Suppressor macrophage treated with lipopolysaccharide for 4 hours (primary cell): ENCODE measurements at regions not wholly inside any gene's neighbourhood (a gene's known extent, or its start where the extent isn't known, plus 50 kb on each side); places are given as distances from the start of the nearest gene placed in this dataset.
A peak's percentile ranks its signal among the peaks of the same experiment; 100 is the strongest.

Experiments
- DNase-seq: peaks from one replicate; pipeline ENCODE4 v3.0.0-alpha.2; 2020

DNA sequence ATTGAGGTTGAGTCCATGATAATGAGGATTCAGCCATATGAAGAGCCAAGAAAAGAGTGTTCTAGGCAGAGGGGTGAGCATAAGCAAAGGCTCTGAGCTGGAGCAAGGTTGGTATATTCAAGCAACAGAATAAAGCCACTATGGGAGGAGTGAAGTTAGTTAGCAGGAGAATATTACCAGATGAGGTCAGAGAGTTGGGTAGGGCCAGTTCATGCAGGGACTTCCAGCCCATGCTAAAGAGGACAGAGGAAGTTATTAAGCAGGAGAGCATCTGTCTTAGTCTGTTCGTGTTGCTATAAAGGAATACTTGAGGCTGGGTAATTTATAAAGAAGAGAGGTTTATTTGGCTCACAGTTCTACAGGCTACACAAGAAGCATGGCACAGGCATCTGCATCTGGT is 57.1 kb upstream of the ATG10 start:
- no peak for DNase-seq

DNA sequence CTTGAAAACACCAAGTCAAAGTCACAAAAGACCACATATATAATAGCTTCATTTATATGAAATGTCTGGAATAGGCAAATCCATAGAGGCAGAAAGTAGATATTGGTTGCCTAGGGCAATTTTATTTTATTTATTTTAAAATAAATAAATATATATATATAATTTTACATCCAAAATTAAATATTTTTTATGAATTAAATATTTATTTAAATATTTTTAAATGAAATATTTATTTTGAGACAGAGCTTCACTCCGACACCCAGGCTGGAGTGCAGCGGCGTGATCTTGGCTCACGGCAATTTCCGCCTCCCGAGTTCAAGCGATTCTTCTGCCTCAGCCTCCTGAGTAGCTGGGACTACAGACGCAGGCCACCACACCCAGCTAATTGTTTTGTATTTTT is 58.9 kb upstream of the ATG10 start:
- DNase-seq: no peak

DNA sequence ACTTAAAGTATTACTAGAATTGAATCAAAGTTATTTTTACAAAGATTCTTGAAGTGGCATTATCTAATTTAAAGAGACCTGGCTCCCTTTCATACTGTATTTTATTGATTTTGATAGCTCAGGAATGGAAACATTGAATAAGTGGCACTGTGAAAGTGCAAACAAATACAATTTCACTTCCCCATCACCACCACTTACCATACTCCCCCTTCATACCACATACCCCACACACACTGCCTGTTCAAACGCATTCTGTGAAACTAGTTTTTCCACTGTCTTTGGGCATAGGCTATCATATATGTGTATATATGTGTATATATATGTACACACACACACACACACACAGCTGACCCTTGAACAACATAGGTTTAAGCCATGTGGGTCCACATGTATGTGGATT is 62.1 kb upstream of the ATG10 start:
- peak; percentile 27 for DNase-seq

DNA sequence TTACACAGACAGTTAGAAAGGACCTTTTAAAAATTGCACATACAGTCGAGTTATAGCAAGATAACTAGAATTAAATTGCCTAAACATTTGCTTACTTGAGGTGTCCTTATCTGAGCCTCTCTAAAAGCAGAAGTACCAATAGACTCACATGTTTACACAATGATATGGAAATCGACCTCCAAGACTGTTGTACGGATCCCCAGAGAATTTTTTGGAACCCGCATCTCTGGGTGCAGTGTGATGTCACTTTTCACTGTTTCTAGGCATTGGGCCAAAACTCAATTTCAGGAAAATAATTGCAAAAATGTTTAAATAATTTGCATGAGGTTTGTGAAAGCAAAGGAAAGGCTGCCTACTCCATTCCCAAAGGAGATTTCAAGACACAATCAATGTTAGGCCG is 63.1 kb upstream of the ATG10 start:
- DNase-seq: peak; percentile 7

DNA sequence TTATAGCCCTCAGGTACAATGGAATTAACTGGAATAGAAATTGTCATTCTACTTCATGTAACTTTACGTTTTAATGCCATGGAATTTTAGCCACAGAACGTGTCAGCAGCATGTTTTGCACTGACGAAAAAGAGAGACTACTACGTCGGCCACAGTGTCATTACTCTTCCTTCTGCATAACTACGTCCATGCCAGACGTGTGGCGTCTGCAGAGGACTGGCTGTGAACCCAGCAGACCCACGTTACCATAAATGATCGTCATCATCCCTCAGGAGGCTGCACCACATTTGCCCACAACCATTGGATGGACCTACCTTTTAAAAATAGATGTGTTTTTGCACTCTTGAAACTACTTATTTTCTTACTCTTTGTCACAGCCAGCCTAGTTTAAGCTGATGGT is 63.8 kb upstream of the ATG10 start:
- no peak for DNase-seq

DNA sequence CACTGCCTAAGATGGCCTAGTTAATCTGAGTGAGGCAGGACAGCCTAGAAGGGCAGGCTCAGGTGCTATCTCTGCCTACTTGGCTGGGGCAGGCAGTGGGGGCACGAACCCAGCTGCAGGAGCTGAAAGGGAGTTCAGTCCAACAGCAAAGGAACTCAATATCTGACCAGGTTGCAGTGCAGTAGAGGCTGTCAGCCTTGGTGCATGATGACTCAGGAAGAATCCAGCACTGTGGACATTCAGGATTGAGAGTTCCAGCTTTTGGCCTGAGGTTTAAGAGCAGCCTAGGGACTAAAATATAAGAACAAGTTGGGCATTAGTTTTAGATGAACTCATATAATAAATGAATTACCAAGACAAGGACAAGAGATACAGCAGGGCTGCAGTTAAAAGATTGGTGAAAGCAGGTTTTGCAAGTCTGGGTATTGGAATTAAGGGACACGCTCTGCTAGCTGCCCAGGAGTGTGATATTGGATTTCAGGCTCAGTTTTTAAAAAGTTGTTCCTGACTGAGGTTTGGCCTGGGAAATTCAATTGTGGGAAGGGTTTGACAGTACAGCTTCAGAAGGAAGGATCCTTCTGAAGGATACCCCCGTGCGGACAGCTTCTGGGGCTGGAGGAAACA is 64.7 kb upstream of the ATG10 start:
- no peak for DNase-seq

DNA sequence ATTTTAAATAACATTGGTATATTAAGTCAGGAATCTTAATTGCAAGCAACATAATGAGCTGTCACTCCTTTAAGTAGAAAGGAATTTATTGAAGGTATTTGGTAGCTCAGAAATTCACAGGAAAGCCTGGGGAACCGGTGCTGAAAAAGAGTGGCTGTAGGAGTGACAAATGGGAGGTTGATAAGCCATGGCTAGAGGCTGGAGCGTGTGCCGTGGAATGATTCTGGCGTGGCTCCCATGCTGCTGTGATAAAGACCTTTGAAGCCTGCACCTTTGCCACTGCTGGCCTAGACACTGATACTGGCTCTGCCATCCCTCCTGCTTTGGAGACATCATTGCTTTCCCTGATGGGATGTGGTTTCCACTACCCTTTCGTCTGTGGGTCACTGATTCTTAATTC is 65.7 kb upstream of the ATG10 start:
- DNase-seq: no peak

DNA sequence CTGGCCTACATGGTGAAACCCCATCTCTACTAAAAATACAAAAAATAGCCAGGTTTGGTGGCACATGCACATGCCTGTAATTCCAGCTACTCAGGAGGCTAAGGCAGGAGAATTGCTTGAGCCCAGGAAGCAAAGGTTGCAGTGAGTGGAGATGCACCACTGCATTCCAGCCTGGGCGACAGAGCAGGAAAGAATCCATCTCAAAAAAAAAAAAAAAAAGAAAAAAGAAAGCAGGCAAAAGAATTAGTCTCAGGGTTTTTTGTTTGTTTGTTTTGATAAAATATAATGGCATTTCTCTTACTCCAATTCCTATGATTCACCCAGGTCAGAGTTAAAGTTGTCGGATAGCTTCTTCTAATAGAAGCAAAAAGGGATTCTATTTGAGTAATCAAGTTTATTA is 67.0 kb upstream of the ATG10 start:
- DNase-seq: no peak

DNA sequence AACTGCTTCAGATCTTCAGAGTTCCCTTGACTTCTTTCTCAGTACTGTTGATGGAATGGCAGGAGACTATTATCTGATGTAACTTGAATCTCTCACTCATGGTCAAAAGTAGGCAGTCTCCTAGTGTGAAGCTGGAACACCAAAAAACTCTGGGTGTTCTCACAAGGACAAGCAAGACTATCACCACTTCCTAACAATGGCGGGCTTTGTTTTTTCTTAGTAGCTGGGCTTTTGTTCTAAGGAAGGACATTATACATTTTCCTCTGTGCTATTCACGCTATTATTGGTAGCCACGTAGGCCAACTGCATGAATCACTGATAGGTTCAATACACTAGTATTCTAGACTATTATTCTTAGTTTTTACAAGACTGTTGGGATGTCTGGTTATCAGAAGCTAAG is 67.7 kb upstream of the ATG10 start:
- DNase-seq: no peak

DNA sequence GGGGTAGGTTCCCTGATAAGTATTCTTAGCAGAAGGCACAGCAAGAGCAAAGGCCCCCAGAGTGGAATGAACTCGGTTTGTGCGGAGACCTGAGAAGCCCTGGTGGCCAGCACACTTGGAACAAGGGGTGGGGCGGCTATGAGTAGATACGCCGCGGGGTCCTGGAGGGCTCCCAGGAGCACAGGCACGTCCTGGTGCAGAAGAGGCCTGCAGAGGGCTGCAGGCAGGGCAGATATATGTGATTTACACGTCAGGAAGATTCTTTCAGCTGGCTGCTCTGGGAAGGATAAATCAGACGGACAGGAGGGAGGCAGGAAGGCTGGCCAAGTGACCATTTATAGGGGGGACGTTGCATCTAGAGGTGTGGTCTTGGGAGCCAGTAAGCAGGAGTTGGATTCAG is 70.2 kb upstream of the ATG10 start:
- no peak for DNase-seq

DNA sequence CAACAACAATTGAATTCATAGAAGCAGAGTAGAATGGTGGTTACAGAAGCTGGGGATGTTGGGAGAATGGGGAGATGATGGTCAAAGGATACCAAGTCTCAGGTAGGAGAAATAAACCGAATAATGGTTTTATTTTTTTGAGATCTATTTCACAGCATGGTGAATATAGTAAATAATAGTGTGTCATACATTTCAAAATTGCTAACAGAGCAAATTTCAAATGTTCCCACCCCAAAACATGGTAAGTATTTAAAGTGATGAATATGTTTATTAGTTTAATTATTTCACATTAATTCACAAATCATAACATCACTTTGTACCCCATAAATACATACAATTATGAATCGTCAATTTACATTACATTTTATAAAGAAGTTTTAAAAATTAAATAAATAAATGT is 72.7 kb upstream of the ATG10 start:
- DNase-seq: no peak

DNA sequence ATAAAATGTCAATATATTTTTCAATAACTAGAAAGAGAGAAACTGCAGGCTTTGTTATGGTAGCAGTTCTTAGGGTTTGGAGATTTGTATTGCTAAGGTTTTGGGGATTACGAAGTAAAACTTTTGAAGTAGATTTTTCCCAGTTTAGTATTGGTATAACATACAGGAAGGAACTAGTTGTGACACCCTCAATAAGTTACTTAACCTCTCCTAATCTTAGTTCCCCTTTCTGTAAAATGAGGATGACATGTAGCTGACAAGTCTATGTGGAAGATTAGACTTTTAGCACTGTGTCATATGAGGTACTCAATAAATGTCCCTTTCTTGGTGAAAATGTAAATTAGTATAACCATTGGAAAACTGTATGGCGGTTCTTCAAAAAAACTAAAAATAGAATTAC is 73.4 kb upstream of the ATG10 start:
- DNase-seq: peak; percentile 78

DNA sequence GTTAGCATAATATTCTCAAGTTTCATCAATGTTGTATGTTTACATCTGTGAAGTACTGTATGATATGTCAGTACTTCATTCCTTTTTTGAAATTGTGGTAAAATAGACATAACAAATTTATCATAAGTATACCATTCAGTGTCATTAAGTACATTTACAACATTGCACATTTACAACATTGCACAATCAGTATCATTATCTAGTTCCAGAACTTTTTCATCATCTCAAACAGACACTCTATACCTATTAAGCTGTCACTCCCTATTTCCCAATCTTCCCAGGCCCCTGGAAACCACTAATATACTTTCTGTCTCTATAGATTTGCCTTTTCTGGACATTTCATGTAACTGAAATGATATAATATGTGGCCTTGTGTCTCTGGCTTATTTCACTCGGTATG is 75.1 kb upstream of the ATG10 start:
- DNase-seq: peak; percentile 34

DNA sequence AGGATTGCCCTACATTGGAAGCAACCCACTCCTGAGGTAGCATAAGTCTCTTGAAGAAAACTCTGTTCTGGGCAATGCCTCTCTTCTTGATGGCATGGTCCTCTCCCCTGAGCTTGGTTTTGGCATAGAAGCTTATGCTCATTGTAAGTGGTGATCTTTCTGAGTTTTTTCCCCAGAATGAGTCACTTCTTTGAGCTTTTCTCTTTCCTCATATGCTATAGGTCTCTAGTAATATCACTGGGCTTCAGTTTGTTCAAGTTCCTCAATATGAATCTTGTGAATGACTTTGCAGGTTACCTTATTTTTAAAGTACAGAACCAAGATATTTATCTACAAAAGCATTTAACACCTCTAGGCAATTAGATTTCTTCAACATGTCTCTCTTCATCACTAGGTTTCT is 76.5 kb upstream of the ATG10 start:
- DNase-seq: peak; percentile 78

DNA sequence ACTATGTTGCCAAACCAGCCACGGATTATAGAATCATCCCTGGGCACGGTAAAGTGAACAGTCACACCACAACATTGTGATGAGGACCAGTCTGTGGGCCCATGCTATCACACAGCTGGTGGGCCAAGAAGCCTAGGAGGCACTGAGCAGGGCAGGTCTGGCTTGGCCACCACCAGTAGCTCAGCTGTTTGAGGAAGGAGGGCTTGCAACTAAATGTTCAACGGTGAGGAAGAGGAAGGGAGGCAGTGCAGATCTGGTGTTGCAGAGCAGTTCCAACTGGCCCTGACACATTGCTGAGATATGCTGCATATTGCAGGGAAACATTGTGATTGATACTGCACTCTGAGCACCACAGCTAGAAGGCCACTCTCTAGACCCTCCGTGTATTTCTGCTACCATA is 77.9 kb upstream of the ATG10 start:
- no peak for DNase-seq

DNA sequence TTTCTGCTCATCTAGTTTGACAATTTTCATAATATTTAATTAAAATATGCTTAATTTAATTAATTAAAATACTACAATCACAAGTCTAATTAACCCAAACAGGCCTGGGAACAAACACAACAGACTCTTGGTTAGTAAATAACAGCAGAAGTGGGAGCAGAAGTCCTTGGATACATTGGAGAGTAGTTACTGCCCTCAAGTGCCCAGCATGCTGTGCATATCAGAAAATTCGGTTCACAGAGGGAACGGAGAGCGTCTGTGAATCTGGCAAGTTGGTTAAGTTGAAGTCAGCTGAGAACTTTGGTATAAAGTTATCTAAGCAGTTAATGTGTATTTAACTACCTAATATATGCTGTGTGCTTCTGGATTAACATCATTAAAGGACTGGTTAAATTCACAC is 87.0 kb upstream of the ATG10 start:
- DNase-seq: no peak

DNA sequence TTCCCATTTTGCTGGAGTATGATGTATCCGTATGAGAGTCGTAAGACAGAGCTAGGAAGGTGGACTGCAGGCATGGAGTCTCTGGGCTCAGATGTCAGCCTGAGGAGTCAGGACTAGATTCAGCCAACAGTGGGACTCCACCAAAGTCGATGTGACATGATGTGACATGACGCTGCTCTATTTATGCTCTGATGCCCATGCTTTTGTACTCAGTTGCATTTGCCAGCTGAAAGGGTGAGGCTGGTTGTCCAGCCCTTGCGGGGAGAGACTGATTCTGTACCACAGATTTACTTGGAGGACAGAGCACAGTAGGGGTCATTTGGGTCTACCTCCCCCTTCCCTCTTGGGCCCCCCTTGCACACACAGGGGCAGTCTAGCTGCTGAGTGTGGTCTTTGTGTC is 88.5 kb upstream of the ATG10 start:
- no peak for DNase-seq

DNA sequence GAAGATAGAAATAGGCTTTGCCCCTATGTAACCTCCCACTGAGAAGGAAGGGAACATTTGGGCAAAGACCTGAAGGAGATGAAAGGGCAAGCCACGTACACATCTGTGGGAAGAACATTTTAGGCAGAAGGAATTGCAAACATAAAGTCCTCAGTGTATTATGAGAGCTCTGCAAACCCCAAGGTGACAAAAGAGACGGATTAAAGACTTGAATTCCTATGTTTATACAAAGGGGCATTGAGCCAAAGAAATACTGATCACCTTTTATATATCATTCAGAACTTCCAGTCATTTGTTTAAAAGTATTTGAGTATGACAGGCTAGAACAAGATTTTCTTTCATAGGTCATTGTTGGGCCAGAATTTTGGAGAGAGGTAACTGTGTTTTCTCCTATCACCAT is 90.2 kb upstream of the ATG10 start:
- DNase-seq: no peak

DNA sequence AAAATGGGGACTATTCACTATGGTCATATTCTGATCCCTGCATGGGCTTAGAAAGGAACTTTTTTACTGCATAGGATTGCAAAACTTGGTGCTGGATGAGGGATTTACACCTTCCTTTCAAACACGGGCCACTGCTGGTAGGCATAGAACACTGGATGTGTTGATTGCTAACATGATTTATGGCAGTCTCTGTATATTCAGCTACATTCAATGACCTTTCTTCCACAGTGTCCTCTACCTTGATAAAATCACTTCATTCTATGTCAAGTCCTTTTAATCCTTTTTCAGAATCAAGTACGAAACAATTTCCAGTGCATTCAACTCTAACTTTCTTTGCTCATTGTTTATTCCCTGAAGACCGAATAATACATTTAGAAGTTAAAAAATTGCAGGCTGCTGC is 91.9 kb upstream of the ATG10 start:
- DNase-seq: no peak

DNA sequence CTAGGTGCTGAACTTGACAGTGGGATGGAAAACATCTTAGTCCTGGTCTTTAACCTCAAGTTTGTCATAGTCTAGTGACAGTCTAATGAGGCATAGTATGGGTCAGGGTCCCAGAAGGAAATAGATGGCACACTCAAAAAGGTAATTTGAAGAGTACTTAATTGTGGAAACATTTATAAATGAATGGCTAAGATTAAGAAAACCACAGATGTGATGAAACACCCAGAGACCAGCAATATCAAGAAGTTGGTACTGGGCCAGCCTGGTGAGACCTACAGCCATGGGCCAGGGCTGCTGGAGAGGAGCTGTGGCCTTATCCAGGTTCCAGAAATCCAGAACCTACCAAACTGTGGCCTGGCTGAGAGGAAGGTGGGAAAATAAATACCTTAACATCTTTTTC is 93.5 kb upstream of the ATG10 start:
- DNase-seq: no peak

DNA sequence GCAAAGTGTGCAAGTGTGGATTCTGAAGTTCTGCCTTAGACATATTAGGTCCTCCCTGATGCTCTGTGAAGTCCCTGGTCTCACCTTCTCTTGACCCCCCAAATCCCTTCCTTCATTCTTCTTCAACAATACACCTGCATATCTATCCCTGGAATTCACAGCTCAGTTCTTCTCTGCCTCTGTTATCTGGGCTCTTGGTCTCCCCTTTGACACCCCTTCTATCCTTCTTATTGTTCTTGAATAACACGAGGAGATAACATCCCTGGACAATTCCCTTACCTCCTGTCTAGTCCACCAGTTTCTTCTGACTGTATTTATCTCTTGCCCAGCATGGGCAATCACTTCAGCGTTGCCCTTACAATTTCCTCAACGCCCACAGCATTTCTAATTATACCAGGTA is 104.8 kb upstream of the ATG10 start:
- DNase-seq: no peak

DNA sequence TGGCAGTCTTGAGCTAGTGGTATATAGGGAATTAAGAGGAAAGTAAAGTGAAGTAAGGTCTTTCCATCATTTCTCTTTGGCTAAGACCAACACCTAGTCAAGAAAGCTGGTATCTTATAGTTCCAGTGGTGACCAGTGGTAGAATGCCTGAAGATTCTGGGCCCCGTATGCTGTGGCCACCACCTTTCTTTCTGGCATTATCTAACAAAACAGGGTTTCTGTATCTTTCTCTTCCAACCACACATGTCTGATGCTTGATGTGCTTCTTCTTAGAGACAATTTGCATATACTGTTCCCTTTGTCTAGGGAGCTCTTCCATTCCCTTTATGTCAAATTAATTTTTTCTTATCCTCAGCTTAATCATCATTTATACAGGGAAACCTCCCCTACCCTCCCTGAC is 109.9 kb upstream of the SSBP2 start:
- DNase-seq: no peak

DNA sequence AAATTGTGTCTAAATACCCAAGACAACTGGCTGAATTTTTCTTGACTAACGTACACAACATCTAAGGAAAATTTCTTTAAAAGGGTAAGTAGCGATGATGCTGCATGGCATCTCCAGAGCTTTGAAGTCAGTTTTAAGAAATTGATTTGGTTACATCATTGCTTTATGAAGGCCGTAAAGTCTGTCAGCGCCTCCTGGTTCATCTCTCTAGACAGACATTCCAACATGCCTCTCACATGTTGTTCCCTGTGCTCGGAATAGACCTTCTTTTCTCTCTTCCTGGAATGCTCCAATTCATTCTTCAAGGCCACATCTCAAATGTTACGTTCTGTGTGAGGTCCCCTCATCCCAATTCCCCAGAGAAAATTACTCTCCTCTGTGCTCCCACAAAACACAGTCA is 108.7 kb upstream of the SSBP2 start:
- DNase-seq: no peak

DNA sequence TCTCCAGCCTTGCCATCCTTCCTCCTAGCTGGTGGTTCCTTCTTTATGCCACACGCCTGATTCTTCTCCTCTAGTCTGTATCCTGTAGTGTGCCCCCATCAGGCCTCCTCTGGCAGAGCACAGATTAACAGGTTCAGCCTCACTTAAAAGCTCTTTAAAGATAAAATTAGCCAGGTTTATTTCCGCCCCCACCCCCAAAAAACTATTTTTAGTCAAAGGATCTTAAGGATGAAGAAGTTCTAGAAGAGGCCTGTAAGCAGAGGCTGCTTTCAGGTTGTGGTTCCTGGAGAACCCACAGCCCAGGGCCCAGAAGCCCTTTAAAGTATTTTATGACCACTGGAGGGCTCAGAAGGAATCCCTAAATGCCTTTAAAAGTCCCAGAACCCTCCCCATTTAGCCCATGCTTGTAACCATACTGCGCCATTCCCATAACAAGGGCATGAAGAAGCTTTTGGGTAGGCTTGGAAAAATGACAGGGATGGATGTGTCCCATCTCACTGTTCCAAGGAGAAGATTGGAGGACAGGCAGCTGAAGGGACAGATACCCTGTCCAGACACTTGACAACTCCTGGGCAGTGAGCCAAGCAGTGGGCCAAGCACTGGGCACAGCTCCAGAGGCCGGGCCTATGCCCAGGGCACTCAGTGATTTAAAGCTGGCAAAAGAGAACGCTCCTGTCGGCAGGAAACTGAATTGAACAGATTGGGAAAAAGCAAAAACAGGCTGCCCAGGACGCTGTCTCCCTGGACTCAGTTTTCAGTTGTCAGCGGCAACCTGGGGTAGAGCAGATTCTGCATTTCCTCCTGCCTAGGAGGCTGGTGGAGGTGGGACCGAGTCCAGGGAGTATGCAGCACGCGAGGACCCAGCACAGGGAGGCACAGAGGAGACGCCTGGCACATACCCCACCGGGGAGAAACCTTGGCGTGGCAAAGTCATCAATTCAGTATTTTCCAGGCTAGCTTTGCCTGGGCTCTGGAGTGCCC is 106.3 kb upstream of the SSBP2 start:
- DNase-seq: no peak

DNA sequence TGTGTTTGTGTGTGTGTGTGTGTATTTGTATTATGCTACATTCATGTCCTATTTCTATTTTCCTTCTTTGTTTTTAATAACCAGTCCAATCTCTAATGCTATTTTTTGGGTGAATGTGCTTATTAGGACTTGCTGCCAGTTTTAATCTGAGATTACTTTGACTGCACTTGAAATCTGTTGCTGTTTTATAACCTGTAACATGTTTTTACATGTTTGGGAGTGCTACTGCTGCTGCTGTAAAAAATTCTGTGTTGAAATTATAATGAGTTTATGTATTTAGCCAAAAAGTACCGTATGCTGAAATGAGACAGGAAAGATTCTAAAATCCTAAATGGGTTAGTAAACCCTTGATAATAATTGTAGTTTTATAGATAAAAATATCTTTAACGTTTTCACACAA is 104.7 kb upstream of the SSBP2 start:
- DNase-seq: no peak
